Ovary (tissue), 7 donors: ENCODE measurements at regions not wholly inside any gene's neighbourhood (a gene's known extent, or its start where the extent isn't known, plus 50 kb on each side); places are given as distances from the start of the nearest gene placed in this dataset.

Source experiments
- DNase-seq, 5 donors: peaks; one replicate each; pipeline ENCODE4 v3.0.0-alpha.2; 2019 to 2020
- H3K27ac ChIP-seq, 2 donors: fragments of 200-600 bp; one replicate each; pipeline versions ENCODE4 v1.5.1 to v1.8.0; 2019 to 2022
- H3K27me3 ChIP-seq: fragments of 200-600 bp; one replicate; pipeline ENCODE4 v1.8.0; 2022
- H3K36me3 ChIP-seq: fragments of 200-600 bp; sonication (generic); one replicate; pipeline ENCODE4 v1.5.1; 2019
- H3K4me1 ChIP-seq: one replicate; pipeline ENCODE4 v1.8.1; 2013; ENCODE audit warnings: mild to moderate bottlenecking, moderate library complexity; ENCODE audit not compliant: insufficient read depth
- H3K4me3 ChIP-seq: fragments of 200-600 bp; sonication (generic); one replicate; pipeline ENCODE4 v1.5.1; 2017
- H3K9me3 ChIP-seq, 2 donors: fragments of 200-600 bp in 1 of 2; sonication (generic) in 1 of 2; one replicate each; pipeline versions ENCODE4 v1.5.1 to v1.8.1; 2013 to 2019; ENCODE audit warnings: mild to moderate bottlenecking in 1 of 2, moderate library complexity in 1 of 2
- EP300 ChIP-seq: sonication (generic); formaldehyde crosslinking; IDR thresholded peaks from one replicate; pipeline ENCODE4 v1.6.1; 2017; ENCODE audit warnings: antibody characterized with exemption
- POLR2A ChIP-seq: fragments of 450-650 bp; IDR thresholded peaks from one replicate; pipeline ENCODE4 v1.6.1; 2017; ENCODE audit warnings: antibody characterized with exemption, mild to moderate bottlenecking, moderate library complexity
- WGBS, 3 donors: extraction: QIAGEN DNeasy Blood & Tissue Kit in 1 of 3; methylation state at CpG; one replicate each; pipeline versions ENCODE4 v1.1.5 to v1.1.7; 2013 to 2017; 5-methylcytosine and 5-hydroxymethylcytosine counted together
- intact Hi-C, 4 donors: fragments of 100-400 bp; cut with DNase I; formaldehyde crosslinking; loops; one replicate each; pipeline versions ENCODE4 v1.11.0 to v1.15.1; 2022 to 2023
- TF ChIP-seq, protein P1 (sequence below), 3 donors: fragments of 450-650 bp in 2 of 3; fragments of 200-600 bp in 1 of 3; IDR thresholded peaks; one replicate each; pipeline versions ENCODE4 v1.5.1 to v1.8.0; 2016 to 2022; ENCODE audit warnings: antibody characterized with exemption in 3 of 3, mild to moderate bottlenecking in 1 of 3
- donor health status: DM: no; HTN: no; CAD: no; lungs with moderate emphysema.
- donor health status: DM: no; HTN: no; CAD: no.
- donor health status: Bipolar disorder and iron deficiency.
- donor health status: DM: no; HTN: no; CAD: no.
- donor health status: DM: yes; HTN: yes; CAD: no.

DNA sequence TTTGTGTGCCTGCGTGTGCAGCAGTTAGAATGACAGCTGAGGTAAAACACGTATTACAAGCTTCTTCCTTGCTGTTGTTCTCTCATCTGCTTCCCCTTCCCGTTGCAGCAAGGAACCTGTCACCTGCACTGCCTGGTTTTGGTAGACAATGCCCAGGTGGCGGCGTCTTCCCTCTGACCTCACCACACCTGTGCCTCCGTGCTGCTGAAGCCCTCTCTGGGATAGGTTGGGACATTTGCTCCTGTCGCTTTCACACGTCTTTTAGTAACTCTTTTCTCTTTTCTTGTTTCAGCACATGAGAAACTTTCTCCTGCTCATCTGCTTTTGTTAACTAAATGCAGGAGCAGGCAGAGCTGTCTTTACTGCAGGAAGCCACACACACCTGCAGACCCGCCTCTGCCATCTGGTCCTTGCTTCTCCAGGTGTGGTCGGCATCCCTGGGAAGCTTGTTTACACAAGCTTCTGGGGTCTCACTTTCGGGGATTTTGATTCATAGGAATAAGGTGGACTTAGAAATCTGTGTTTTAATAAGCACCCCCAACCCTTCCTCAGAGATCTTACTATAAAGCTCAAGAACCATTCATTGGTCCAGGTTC, 60.7 kb upstream of the EXOC6 start:
- no peak for DNase-seq
- Histone ChIP-seq H3K27me3 (no peaks in the 10 kb centered on the region), H3K27ac (no peak overlapping the region), H3K9me3 (no peaks in the 10 kb centered on the region), H3K36me3 (no peaks in the 10 kb centered on the region), H3K4me1 (no peaks in the 10 kb centered on the region), H3K4me3 (no peak overlapping the region)
- 49 to 62% (median 55%) methylated on average over 11 of the region's 11 CpGs for WGBS, 3 donors
- intact Hi-C loops, result no loop called here
- TF ChIP-seq EP300 (no peak), POLR2A (no peak)
- TF ChIP-seq, protein P1, sequence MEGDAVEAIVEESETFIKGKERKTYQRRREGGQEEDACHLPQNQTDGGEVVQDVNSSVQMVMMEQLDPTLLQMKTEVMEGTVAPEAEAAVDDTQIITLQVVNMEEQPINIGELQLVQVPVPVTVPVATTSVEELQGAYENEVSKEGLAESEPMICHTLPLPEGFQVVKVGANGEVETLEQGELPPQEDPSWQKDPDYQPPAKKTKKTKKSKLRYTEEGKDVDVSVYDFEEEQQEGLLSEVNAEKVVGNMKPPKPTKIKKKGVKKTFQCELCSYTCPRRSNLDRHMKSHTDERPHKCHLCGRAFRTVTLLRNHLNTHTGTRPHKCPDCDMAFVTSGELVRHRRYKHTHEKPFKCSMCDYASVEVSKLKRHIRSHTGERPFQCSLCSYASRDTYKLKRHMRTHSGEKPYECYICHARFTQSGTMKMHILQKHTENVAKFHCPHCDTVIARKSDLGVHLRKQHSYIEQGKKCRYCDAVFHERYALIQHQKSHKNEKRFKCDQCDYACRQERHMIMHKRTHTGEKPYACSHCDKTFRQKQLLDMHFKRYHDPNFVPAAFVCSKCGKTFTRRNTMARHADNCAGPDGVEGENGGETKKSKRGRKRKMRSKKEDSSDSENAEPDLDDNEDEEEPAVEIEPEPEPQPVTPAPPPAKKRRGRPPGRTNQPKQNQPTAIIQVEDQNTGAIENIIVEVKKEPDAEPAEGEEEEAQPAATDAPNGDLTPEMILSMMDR (IDR thresholded peaks at IDR 0.05), result no peak

DNA sequence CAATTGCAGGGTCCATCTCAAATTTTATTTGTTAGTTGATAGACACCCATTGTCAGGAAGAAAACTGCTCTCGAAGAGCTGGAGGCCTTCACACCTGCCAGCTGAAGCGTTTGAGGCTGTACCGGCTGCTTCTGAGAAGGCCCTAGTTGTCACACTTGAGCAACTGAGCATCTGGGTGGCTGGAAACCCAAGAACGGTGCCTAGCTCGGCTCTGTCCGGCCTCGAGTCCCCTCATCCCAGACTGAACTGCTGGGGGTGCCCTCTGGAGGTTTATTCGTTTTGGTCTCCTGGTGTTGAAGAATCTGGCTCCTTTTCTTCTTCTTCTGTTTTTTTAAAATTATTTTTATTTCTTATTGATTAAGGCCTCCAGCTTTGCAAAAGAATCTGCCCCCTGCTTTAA, 59.3 kb upstream of the EXOC6 start:
- DNase-seq, result no peak
- TF ChIP-seq, protein P1 (IDR thresholded peaks at IDR 0.05), result no peak
- TF ChIP-seq EP300 (no peak), POLR2A (no peak)
- WGBS, 3 donors, result 79 to 84% (median 83%) methylated on average over 8 of the region's 8 CpGs
- Histone ChIP-seq H3K4me1 (no peaks in the 10 kb centered on the region), H3K27me3 (no peaks in the 10 kb centered on the region), H3K36me3 (no peaks in the 10 kb centered on the region), H3K4me3 (no peak overlapping the region), H3K27ac (no peak overlapping the region), H3K9me3 (no peaks in the 10 kb centered on the region)
- intact Hi-C loops, result no loop called here

DNA sequence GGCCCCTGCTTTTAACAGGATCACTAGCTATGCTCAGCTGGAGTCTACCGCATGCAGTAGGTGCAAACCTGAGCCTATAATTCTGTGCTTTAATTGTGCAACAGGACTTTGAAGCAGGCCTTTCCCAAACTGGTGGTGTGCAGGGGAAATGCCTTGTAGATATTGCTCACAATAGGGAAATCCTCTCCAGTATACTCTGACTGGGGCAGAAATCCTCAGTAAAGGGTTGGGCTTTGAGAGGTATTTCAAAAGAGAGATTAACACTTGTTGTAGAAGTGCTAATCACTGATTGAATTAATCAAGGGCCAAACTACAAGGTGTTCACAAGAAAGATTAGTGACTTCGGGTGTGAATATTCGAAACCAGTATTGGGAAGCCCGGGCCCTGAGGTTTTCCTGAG, 58.5 kb upstream of the EXOC6 start:
- no peak overlapping the region for H3K27ac ChIP-seq
- no peaks in the 10 kb centered on the region for H3K9me3 ChIP-seq
- TF ChIP-seq, protein P1 (IDR thresholded peaks at IDR 0.05), result no peak
- TF ChIP-seq EP300 (no peak), POLR2A (no peak)
- no peaks in the 10 kb centered on the region for H3K36me3 ChIP-seq
- no peak for DNase-seq
- intact Hi-C loops, result no loop called here
- H3K27me3 ChIP-seq, result no peaks in the 10 kb centered on the region
- H3K4me1 ChIP-seq, result no peaks in the 10 kb centered on the region
- WGBS, 3 donors, result 63 to 71% (median 64%) methylated on average over 4 of the region's 4 CpGs
- no peak overlapping the region for H3K4me3 ChIP-seq

DNA sequence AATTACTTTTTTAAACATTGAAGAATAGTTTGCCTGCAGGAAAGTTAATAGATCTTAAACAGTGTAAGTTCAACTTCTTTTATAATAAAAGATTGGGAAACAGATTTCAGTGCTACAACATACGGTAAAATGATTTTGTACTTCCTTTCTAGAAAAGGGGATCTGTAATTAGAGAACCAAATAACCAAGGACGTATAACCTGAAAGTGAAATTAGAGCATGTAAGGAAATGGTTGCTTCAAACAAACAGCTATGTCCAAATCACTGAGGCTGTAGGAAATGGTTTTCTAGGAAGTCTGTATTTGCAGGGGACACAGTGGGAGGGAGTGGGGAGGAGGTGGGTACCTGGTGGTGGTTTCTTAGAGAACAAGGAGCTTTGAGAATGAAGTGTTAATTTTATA, 57.9 kb upstream of the EXOC6 start:
- intact Hi-C loops, result no loop called here

More for the DNA sequence above, 57.9 kb upstream of the EXOC6 start:
- H3K4me3 ChIP-seq, result no peak overlapping the region
- no peak for DNase-seq
- no peaks in the 10 kb centered on the region for H3K27me3 ChIP-seq
- no peaks in the 10 kb centered on the region for H3K36me3 ChIP-seq
- no peaks in the 10 kb centered on the region for H3K4me1 ChIP-seq
- no peaks in the 10 kb centered on the region for H3K9me3 ChIP-seq
- no peak overlapping the region for H3K27ac ChIP-seq
- TF ChIP-seq POLR2A (no peak), EP300 (no peak)
- TF ChIP-seq, protein P1 (IDR thresholded peaks at IDR 0.05), result no peak
- WGBS, 3 donors, result 32 to 47% (median 34%) methylated on average over 2 of the region's 2 CpGs
